G401 (cell line): ENCODE measurements at regions not wholly inside any gene's neighbourhood (a gene's known extent, or its start where the extent isn't known, plus 50 kb on each side); places are given as distances from the start of the nearest gene placed in this dataset.

Experiments used
- DNase-seq: peaks from one replicate; pipeline ENCODE4 v3.0.0-alpha.2; 2015; ENCODE audit warnings: low spot score
- in situ Hi-C: cut with HindIII; loops from 2 replicates; pipeline ENCODE4 v1.10.0; 2016; ENCODE audit warnings: low sequenced_read_pairs, mixed read lengths

DNA sequence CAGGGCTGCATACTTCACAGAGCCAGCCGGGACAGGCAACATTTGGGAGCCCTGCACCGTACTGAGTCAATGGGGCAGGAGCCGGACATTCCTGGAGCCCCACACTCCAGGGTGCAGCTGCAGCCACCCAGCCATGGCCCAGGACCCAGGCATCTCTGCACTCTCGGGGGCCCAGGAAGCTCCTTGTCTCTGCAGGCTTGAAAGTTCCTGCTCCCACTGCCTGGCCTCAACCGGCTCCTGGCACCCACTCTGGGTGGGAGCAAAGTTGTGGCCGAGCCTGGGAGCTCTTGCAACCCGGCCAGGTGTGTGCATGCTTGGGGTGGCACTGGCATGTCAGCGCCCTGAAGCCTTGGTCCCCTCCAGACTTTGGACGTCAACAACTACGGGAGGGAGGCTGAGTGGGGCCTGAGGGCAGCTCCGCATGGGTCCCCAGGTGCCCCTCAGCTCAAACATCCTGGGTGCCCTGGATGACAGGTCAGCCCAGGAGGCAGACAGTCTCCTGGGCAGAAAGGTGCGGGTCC, 833.5 kb upstream of the CADM2 start:
- in situ Hi-C loops, result no loop called here
- no peak for DNase-seq

DNA sequence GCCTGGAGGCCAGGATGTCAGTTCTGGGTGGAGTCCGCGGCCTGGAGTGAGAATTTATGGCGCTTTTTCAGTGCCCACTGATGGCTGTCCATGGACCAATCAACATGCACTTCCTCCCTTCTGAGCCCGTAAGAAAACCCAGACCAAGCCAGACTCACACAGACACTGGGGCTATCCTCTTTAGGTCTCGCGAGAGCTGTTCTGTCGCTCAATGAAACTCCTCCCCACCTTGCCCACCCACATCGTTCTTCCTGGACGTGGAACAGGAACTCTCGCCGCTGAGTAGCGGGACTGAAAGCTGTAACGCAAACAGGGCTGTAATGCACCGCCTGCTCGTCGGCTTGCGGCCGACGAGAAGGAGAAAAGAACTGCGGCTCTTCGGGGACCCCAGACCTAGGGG, 833.0 kb upstream of the CADM2 start:
- no peak for DNase-seq
- in situ Hi-C loops, result no loop called here

DNA sequence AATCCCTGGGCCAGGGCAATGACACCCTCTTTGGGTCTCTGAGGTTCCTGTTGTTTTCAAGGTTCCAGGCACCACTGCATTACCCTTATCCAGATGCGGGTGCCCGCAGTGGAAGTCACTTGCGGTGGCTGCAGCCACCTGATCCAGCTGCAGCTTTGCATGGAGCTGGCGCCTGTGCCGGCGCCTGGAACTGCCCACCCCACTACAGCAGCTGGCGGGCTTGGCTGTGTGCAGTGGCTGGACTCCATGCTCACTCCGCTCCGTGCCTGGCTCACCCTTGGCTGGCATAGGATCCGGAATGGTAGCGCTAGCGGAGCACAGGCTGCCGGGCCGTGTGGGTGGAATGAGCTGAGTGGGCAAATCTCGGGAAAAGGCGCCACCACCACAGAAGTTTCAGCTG, 832.6 kb upstream of the CADM2 start:
- no peak for DNase-seq
- in situ Hi-C loops, result no loop called here

DNA sequence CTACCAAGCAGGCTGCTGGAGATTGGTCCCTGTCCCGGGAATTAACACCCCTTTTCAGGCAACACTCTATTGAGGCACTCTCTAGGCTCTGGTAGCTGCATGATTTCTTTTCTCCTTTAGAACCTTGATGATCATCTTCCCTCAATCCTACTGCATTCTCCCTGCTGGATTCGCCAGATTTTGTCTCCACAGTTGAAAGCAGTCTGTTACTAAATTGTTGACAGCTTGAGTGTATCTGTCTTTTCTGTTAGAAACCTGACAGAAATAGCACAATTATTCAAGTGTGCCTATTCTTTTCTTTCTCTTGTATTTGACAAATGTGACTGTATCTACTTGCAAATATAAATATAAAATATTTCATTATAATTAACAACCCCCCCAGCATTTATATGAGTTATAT, 830.8 kb upstream of the CADM2 start:
- peak; percentile 7 for DNase-seq
- in situ Hi-C loops, result no loop called here

DNA sequence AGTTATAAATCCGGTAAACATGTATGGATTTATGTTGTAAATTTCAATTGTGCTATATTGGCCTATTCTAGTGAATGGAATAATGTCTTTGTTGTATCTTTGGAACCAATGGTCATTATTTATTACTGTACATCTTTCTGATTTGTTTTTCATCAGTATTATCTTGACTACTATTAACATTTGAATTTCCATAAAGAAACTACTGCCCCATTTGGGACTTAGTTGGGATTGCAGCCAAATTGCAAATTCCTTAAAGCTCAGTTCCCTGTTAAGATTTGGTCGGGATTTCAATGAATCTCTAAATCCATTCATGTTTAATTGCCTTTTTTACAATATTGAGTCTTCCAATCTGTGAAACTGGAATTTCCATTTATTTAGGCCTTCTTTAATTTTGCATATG, 822.4 kb upstream of the CADM2 start:
- no peak for DNase-seq

DNA sequence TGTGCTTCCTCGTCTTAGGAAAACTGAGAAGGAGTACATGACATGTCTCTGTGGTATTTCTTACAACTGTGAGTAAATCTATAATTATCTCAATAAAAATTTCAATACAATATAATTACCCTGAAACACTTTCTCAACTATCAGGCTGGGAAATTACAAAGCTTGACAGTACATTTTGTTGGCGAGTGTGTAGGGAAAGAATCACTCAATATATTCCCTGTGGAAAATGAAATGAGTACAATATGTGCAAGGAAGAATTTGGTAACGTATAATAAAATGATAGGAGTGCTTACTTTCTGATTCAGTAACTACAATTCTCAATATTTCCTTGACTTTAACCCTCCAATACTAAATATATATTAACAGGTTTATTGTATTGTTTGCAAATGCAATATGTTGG, 818.2 kb upstream of the CADM2 start:
- in situ Hi-C loops, result no loop called here
- DNase-seq, result no peak

More for the DNA sequence above, 822.4 kb upstream of the CADM2 start:
- in situ Hi-C loops, result no loop called here

DNA sequence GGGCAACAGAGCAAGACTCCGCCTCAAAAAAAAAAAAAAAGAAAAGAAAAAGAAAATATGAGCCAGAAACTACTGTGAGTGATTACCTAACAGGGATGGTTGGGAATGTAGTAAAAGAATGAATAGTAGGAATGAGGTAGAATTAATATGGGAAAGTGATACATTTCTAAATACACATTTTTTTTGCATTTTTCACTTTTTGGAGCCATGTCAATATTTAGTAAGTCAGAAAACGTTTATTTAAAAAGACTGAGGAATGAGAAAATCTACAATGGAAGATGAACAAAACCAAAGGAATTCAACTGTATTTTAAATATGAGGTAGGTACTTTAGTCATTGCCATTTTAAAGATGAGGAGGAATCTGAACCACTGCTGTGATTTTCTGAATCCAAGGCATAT, 817.2 kb upstream of the CADM2 start:
- in situ Hi-C loops, result no loop called here
- no peak for DNase-seq

DNA sequence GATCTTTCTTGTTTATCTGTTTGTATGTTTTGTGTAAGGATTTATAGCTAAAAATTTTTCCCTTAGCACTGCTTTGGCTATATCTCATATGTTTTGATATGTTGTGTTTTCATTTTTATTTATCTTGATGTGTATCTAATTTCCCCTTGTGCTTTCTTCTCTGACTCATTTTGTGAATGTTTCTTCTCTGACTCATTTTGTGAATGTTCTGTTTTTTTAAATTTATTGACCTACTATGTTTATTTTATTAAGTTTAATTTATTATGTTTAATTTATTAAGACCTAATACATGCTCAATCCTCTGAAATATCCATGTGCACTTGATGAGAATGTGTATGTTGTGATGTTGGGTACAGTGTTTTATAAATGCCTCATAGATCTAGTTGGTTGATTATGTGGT, 793.5 kb upstream of the CADM2 start:
- in situ Hi-C loops, result no loop called here
- DNase-seq, result no peak

DNA sequence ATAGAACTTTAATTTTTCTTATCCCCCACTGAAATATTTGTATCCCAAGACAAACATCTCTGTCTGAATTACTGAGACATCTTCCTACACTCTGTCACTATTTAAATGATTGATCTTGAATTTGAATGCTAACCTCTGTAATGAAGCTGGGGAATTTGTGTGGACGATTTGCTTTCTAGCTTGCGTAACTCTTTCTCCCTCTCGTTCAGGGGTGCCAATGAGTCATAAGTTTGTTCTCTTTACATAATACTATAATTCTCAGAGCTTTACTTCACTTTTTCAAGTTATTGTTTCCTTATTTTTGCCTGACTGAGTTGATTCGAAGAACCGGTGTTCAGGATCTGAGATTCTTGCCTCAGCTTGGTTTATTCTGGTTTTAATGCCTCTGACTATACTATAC, 783.3 kb upstream of the CADM2 start:
- no peak for DNase-seq
- in situ Hi-C loops, result no loop called here

DNA sequence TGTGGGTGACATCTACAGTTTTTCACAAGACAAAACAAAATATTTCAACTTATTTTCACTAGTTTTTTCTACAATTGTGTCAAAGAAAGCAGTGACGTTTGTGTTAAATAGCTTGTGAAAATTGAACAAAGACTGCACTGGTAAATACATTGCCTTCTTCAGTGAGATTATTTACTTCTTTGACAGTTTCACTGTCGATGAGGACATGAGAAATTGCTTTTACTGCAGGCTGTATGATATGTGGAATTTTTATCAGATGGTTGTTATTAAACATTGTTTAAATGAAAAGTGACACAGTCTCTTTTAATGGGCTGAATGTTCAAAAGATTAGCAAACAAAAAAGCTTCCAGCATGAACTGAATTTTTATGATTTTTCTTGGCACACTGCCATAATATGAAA, 773.9 kb upstream of the CADM2 start:
- DNase-seq, result no peak
- in situ Hi-C loops, result no loop called here

DNA sequence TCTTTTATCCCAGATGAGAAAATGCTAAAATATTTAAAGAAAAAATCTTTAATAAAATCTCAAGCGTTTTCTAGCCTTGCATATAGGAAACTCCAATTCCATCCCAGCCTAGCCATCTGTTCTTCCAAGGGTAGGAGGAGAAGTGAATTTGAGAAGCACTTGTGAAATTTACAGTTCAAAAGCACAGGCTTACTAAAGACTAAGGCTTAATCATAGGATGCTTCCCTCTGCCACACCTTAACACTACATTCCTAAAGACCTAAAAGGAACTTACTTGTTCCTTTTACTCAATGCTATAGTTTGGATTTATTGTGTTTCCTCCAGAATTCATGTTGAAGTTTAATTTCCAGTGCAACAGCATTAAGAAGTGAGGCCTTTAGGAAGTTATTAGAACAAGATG, 764.8 kb upstream of the CADM2 start:
- no peak for DNase-seq
- in situ Hi-C loops, result no loop called here

DNA sequence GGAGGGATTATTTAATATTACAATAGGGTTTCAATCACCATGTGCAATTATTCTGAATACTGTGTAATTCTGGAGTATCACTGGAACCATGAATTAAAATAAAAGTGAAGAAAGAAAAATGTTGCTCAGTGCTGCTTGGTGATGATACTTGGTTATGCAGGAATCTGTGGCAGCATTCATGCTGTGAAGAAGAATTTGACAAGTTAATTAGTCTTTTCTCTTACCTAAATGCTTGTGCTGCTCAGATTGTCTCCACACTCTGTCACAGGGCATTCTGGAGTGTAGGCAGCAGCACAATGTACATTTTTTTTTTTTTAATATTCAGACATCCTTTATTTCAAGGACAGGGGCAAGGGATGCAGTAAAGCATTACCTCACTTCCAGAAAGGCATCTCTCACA, 749.3 kb upstream of the CADM2 start:
- in situ Hi-C loops, result no loop called here
- DNase-seq, result no peak

DNA sequence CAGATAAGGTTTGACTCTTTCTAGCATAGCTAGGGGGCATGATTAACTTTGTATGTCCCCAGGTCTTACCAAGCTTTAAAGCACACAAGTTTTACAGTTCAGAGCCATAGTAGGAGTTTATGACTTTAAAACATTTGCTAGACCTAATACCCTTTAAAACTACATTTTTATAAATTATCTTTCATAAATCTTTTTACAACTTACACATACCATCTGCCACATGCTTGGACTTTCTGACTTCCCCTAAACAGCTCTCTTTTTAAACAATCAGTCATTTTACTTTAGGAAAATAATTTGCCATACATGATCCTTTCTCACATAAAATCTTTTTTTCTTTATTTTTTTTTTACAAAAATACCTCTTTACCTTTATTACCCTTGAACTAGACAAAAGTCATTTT, 735.3 kb upstream of the CADM2 start:
- in situ Hi-C loops, result no loop called here

DNA sequence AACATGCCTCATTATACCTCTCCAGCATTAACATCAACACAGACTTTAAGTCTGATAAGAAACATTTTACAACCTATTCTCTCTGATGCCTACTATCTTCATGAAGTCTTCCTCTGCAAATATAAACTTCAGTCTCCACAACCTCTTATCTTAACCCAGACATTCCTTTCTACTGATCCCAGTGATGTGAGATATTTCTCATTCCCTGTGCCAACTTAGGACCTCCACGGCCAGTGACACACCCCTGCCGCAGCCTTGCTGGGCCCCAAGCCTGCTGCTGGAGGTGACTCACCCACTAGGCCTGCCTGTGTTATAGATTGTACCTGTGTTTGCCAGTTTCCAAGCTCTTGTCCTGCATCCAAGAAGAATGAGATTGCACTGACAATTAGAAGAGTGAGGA, 734.5 kb upstream of the CADM2 start:
- in situ Hi-C loops, result no loop called here
- no peak for DNase-seq

More for the DNA sequence above, 735.3 kb upstream of the CADM2 start:
- no peak for DNase-seq

DNA sequence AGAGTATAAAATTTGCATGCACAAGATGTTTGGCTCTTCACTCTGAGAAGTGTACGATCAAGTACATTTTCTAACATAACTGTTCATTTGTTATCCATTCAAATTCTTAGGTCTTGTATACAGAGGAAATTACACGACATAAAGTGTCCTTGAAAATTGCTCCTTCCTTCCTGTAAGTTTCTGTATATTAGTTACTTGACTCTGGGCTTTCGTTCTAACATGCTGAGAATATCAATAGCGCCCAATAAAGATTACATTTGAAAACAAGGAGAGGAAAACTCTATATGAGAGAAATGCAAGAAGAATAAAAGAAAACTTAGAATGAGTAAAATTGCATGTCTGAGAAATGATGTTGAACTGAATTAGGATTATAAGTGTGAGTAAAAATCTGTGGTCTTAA, 722.5 kb upstream of the CADM2 start:
- in situ Hi-C loops, result no loop called here
- DNase-seq, result no peak

DNA sequence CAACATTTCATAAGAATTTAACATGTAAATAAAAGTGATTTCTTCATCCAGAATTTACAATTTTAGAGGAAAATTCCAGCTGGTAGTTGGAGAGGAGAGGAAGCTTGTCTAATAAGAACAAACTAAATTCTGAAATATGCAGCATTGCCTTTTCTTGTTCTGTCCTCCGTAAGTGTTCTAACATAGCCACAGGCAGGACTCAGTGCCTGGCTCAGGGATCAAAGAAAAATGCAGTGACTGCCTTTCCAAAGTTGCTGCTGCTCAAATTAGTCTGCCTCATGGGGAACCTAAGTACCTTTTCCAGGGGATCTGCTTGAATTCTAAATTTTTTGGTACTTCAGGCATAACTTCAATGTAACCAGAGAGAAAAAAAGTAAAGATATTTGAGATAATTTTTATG, 713.0 kb upstream of the CADM2 start:
- no peak for DNase-seq
- in situ Hi-C loops, result no loop called here

DNA sequence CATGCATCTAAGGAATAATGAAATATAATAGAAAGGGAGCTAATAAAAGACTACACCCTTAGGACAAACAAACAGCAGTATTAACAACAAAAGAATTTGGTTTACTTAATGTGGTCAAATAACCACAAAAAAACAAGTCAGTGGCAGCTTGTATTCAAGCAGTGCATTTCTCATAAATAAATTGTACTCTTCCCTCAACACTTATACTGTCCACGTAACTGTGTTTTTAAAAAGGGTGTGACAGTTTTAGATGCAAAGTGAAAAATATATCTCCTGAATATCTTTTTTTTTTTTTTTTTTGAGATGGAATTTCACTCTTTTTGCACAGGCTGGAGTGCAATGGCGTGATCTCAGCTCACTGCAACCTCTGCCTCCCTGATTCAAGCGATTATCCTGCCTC, 698.2 kb upstream of the CADM2 start:
- no peak for DNase-seq
- in situ Hi-C loops, result no loop called here

DNA sequence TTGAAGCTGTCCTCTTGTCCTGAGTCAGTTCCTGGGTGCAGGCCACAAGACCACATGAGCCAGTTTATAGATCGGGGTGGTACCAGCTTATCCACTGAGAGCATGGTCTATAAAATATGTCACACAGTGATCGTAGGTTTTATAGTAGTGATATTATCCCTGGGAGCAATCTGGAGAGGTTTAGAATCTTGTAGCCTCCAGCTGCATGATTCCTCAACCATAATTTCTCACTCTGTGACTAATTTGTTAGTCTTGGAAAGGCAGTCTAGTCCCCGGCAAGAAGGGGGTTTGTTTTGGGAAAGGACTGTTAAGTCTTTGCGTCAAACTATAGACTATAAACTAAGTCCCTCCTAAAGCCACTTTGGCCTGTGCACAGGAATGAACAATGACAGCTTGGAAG, 693.0 kb upstream of the CADM2 start:
- DNase-seq, result no peak
- in situ Hi-C loops, result no loop called here

DNA sequence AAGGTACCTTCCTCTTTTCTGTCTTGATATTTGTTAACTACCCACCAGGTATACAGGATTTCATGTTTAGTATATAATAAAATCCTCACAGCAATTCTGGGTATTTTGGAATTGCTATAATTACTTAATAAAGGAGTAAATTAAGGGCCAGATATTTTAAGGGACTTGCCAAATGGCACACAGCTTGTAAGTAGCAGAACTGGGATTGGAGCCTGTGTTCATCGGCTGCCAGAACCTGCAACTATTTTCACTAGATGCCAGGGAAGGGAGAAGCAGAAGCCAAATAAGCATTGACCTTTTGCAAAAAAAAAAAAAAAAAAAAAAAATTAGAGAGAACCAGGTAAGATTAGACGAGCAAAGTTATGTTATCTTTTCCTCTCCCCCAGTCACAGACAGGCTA, 683.3 kb upstream of the CADM2 start:
- peak; percentile 41 for DNase-seq
- in situ Hi-C loops, result no loop called here

DNA sequence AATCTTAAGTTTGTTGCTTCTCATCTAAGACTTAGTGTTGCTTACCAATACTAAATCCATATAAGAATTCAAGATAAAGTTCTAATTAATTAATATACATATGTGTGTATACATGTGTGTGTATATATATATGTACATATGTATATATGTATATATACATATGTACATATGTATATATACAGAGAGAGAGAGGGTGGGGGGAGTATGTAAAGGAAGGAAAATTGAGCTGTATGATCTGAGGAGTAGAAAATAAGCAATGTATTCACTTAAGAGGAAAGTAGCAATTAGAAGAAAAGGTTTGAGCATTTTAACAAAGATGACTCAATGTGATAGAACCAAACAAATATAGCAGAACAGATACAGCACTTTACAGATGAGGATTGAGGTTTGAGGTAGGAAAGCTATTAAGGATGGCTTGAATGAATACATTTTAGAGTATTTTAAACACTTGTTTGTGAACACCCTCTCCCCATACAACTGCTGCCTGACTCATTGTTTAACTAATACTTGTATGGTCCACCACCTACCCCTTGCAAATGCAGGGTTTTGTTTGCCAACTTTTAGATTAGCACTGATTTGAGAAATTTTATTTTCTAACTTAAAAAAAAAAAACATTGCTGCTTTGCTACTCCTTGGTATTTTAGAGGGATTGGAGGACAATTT, 681.1 kb upstream of the CADM2 start:
- in situ Hi-C loops, result no loop called here
- no peak for DNase-seq

DNA sequence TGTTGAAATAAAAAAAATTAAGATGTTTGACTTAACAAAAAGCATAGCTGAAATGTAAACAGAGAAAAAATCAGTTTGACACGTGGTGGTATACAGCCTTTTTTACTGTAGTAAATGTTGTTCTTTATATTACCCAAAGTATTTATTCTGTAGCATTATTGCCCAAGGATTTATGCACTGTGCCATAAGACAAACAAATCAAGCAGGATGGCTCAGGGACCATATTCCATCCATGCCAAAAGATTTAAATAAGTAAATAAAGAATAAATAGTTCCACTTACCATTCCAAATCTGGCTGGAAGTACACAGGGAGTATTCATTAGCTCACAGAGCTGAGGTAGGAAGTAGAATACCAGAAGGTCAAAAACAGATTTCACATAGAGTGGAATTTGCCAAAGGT, 666.7 kb upstream of the CADM2 start:
- in situ Hi-C loops, result no loop called here
- DNase-seq, result no peak

DNA sequence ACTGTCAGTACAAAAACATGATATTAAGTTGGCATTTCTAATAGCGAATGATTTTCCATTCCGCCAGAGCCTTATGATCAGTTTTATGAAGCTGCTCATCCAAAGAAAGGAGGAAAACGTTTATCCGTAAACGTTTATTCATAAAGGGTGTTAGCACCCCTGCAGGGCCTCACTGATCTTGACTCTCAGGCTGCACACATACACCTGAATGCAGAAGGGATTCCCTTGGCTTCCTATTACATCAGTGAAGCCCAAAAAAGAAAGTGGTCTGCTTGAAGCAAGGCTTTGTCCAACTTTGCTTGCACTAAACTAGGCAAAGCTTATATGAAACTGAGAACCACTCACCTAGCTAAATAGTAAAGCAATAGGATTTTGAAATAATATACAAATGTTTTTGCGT, 659.5 kb upstream of the CADM2 start:
- in situ Hi-C loops, result no loop called here
- no peak for DNase-seq
